SU-DHL-6 (cell line): ENCODE measurements at regions not wholly inside any gene's neighbourhood (a gene's known extent, or its start where the extent isn't known, plus 50 kb on each side); places are given as distances from the start of the nearest gene placed in this dataset.
A peak's percentile ranks its signal among the peaks of the same experiment; 100 is the strongest.
"Not testable (repeated sequence)": the region's sequence is repeated elsewhere in the genome, so short reads cannot be mapped to it uniquely, and the experiment has no call there.

ENCODE experiments used
- H2AFZ ChIP-seq: fragments of 200-600 bp; sonication (generic); 2 replicates; pipeline ENCODE4 v1.6.1; 2014; ENCODE audit warnings: low read depth, mild to moderate bottlenecking, moderate library complexity, mixed read lengths, antibody characterized with exemption, low read length; ENCODE audit not compliant: severe bottlenecking
- H3F3A ChIP-seq: fragments of 200-600 bp; shearing (Covaris generic); 2 replicates; pipeline ENCODE4 v1.6.0; 2016; ENCODE audit warnings: antibody characterized with exemption, mild to moderate bottlenecking; ENCODE audit not compliant: insufficient read depth
- H3K27ac ChIP-seq: fragments of 200-600 bp; sonication (generic); 2 replicates; pipeline ENCODE4 v1.5.1; 2016; ENCODE audit warnings: low read depth, mild to moderate bottlenecking, low read length, moderate library complexity, mixed read lengths
- H3K27me3 ChIP-seq: fragments of 200-600 bp; sonication (generic), shearing (Covaris generic); 2 replicates; pipeline ENCODE4 v1.6.0; 2014; ENCODE audit warnings: mild to moderate bottlenecking, low read length
- H3K36me3 ChIP-seq: fragments of 200-600 bp; sonication (generic); 2 replicates; pipeline ENCODE4 v1.6.1; 2014; ENCODE audit warnings: mild to moderate bottlenecking, low read length, mixed read lengths
- H3K4me2 ChIP-seq: fragments of 300-600, 200-600 bp; shearing (Covaris generic), sonication (generic); 2 replicates; pipeline ENCODE4 v1.6.0; 2014; ENCODE audit warnings: low read length, low read depth, mild to moderate bottlenecking; ENCODE audit not compliant: poor library complexity, severe bottlenecking
- H3K4me3 ChIP-seq: fragments of 200-600 bp; sonication (generic); 2 replicates; pipeline ENCODE4 v1.5.1; 2014; ENCODE audit warnings: antibody characterized with exemption, low read length, mild to moderate bottlenecking, mixed read lengths; ENCODE audit not compliant: insufficient read depth, poor library complexity, severe bottlenecking
- H3K79me2 ChIP-seq: fragments of 200-600 bp; sonication (generic); 2 replicates; pipeline ENCODE4 v1.6.1; 2014; ENCODE audit warnings: mild to moderate bottlenecking, low read length, moderate library complexity; ENCODE audit not compliant: insufficient read depth
- H3K9ac ChIP-seq: fragments of 200-600 bp; sonication (generic); 2 replicates; pipeline ENCODE4 v1.7.0; 2014; ENCODE audit warnings: mild to moderate bottlenecking, low read length
- H3K9me2 ChIP-seq: fragments of 200-600 bp; sonication (generic); replicated peaks from 2 replicates; pipeline ENCODE4 v1.6.1; 2014; ENCODE audit warnings: low read length; ENCODE audit not compliant: insufficient read depth
- H3K9me3 ChIP-seq: fragments of 200-600 bp; sonication (generic); 2 replicates; pipeline ENCODE4 v1.6.1; 2014; ENCODE audit warnings: low read length, mixed read lengths; ENCODE audit not compliant: insufficient read depth
- H4K20me1 ChIP-seq: fragments of 200-600 bp; sonication (generic); 2 replicates; pipeline ENCODE4 v1.6.1; 2014; ENCODE audit warnings: low read depth, mild to moderate bottlenecking, antibody characterized with exemption, low read length, moderate library complexity, mixed read lengths
- CTCF ChIP-seq: fragments of 200-600 bp; sonication (generic); IDR thresholded peaks from one replicate; pipeline ENCODE4 v1.5.1; 2017; ENCODE audit warnings: antibody characterized with exemption, mild to moderate bottlenecking, low read length, moderate library complexity; ENCODE audit not compliant: insufficient read depth, poor library complexity, severe bottlenecking
- EZH2phosphoT487 ChIP-seq: fragments of 200-600 bp; sonication (generic), shearing (Covaris generic); conservative IDR thresholded peaks from 2 replicates; pipeline ENCODE4 v1.6.1; 2018; ENCODE audit warnings: mild to moderate bottlenecking, antibody characterized with exemption, low read length, moderate library complexity, mixed read lengths

GRCh38 chr4:189002475-189002874 lies 863.2 kb downstream of the TRIML1 start:
- H3K36me3 ChIP-seq = no peaks in the 10 kb centered on the region
- no peak overlapping the region for H2AFZ ChIP-seq
- H3K9me3 ChIP-seq = no peaks in the 10 kb centered on the region
- no peaks in the 10 kb centered on the region for H4K20me1 ChIP-seq
- no peak overlapping the region for H3K4me2 ChIP-seq
- no peak overlapping the region for H3K4me3 ChIP-seq
- H3K79me2 ChIP-seq = no peaks in the 10 kb centered on the region
- no peak overlapping the region for H3K9ac ChIP-seq
- H3K27ac ChIP-seq = no peak overlapping the region
- no peaks in the 10 kb centered on the region for H3F3A ChIP-seq
- H3K27me3 ChIP-seq = no peaks in the 10 kb centered on the region
- no peaks in the 10 kb centered on the region for H3K9me2 ChIP-seq
- TF ChIP-seq EZH2phosphoT487 (no peak), CTCF (no peak)

- not testable (repeated sequence) for H2AFZ ChIP-seq, H3K4me3 ChIP-seq, H3K27ac ChIP-seq, H3F3A ChIP-seq, H3K9me3 ChIP-seq, H3K27me3 ChIP-seq, H3K79me2 ChIP-seq, H4K20me1 ChIP-seq, H3K4me2 ChIP-seq, H3K36me3 ChIP-seq, H3K9ac ChIP-seq, H3K9me2 ChIP-seq
Measured at GRCh38 chr4:189010452-189011217, 871.4 kb downstream of the TRIML1 start.

- Histone ChIP-seq H3K79me2 (no peaks in the 10 kb centered on the region), H3K4me3 (no peak overlapping the region), H3K9ac (no peak overlapping the region), H3K27me3 (no peaks in the 10 kb centered on the region), H3K9me2 (no peaks in the 10 kb centered on the region), H3K27ac (peak overlapping the region; percentile 79), H2AFZ (no peak overlapping the region), H3K9me3 (no peaks in the 10 kb centered on the region; the same call in 1 of the 2 replicates), H4K20me1 (no peaks in the 10 kb centered on the region), H3F3A (0 out of 2 replicates have a peak, but pooled peaks cover 12% of the 10 kb centered on the region), H3K4me2 (no peak overlapping the region), H3K36me3 (no peaks in the 10 kb centered on the region)
- TF ChIP-seq CTCF (no peak), EZH2phosphoT487 (no peak)
Measured at GRCh38 chr4:189021831-189022230, 882.6 kb downstream of the TRIML1 start.

GRCh38 chr4:189022440-189023035 lies 883.3 kb downstream of the TRIML1 start:
- H3K9me2 ChIP-seq = no peaks in the 10 kb centered on the region
- H3K27ac ChIP-seq = peak overlapping the region; percentile 79; the same call in 1 of the 2 replicates
- H3K9me3 ChIP-seq = no peaks in the 10 kb centered on the region; the same call in 1 of the 2 replicates
- H3F3A ChIP-seq = 0 out of 2 replicates have a peak, but pooled peaks cover 12% of the 10 kb centered on the region
- no peaks in the 10 kb centered on the region for H3K36me3 ChIP-seq
- no peak overlapping the region for H2AFZ ChIP-seq
- H3K9ac ChIP-seq = no peak overlapping the region
- TF ChIP-seq EZH2phosphoT487 (no peak), CTCF (no peak)
- H3K27me3 ChIP-seq = no peaks in the 10 kb centered on the region
- H4K20me1 ChIP-seq = no peaks in the 10 kb centered on the region
- H3K79me2 ChIP-seq = no peaks in the 10 kb centered on the region
- no peak overlapping the region for H3K4me2 ChIP-seq
- H3K4me3 ChIP-seq = no peak overlapping the region
